Left lobe of liver (tissue), 2 donors: ENCODE measurements at regions not wholly inside any gene's neighbourhood (a gene's known extent, or its start where the extent isn't known, plus 50 kb on each side); places are given as distances from the start of the nearest gene placed in this dataset.

Experiments
- ATAC-seq: fragments of 200-7000 bp; cut with Tn5 transposase; one replicate; pipeline ENCODE4 v1.9.1; 2020; ENCODE audit warnings: mild to moderate bottlenecking, moderate library complexity
- DNase-seq: peaks from one replicate; pipeline ENCODE4 v3.0.0-alpha.2; 2020; ENCODE audit warnings: low spot score
- donor health status: DM: no; HTN: no; CAD: no; lungs with moderate emphysema.
- donor health status: DM: no; HTN: yes; CAD: no.

DNA sequence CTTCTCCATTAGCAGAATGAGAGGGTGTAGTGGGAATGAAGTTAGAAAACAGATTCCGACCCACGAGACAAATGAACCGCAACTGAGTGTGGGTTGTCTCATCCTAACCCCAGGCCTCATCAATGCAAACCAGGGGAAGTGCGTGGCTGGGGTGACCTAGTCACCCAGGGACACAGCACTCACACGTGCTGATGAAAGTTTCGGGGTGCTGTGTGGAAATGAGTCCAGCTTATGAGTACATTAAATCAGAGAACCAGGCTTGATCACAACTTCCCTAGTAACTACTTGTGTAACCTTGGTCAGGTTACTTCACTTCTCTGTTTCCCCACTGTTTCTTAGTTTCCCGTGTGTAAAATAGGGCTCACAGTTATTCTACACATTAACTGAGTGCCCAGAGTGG, 95.4 kb upstream of the CDKN3 start:
- DNase-seq (no peak), ATAC-seq (no peak)

DNA sequence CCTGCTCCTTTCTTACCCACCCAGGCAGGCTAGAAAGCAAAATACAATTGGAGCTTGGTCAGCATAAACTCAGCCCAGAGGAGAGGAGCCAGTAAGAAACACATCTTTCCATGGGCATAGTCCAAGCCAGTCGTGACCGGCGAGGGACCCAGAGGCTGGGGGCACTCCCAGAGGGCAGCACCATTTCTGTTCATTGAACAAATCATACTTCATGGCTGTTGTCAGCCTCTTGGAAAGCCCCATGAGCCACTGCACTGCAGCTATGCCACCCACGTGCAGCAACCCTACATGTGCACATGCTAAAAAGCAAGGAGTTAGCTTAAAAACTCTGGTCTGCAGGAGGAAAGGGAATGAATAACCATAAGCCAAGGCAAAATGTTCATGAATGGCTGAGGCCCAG, 90.0 kb upstream of the CDKN3 start:
- ATAC-seq, result no peak
- no peak for DNase-seq

DNA sequence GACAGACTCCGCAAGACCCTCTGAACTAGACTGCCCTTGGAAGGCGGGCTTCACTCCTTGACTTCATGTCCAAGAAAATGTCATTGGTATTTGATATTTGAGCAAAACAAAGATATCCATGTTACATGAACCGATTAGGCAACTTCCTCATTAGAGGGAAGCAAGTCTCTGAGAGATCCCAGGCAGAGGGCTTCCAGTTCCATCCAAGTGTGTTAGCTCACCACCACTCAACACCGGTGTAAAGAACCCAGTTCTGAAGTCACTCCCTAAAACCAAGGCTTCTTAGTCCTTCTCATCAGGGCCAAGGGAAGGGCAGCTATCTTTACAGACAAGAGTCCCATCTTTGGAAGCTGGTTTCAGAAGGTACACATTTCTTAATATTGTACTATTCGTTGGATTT, 87.2 kb upstream of the CDKN3 start:
- ATAC-seq (no peak), DNase-seq (no peak)

DNA sequence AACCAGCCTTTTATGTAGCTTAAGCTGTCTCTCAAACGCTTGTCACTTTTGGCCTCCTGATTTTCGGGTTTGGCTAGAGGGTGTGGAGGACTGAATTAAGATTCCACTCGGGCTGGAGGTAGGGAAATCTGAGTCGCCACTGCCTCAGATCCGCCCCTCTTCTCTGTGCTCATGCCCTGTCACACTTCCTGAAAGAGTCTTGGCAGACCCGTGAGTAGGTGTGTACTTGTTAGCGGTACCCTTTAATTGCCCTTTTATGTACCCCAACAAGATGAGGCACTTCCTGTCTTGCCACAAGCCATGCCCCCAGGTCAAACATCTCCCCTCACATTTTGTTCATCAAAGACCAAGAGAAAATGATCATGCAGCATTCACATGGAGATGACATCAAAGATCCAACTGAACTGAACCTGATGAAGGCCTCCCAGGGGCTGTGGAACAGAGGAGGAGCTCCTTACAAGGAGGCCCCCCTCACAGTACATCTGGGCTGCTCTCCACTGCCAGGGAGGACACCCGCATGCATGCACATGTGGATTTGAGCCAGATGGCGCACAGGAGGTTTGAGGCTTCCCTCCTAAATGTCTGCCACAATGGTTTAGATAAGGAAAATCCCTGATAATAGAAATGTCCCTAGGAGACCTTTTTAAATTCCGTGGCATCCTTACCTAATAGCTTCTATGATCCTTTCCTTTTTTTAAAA, 86.5 kb upstream of the CDKN3 start:
- DNase-seq (no peak), ATAC-seq (no peak)

DNA sequence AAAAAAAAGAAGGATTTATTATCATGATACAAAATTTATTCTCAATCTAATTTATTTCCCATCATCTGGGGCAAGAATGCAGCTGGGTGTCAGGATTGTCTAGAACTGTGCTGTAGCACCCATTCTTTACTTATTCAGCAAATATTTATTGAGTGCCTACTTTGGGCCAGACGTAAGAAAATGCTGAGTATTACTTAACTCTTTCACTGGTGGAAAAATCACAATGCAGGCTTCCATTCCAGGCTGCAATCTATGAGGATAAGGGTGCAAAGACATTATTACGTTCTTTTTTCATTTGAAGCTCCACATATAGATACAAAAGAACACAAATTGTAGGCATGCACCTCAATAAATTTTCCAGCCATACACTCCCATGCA, 86.0 kb upstream of the CDKN3 start:
- no peak for DNase-seq
- ATAC-seq, result no peak

DNA sequence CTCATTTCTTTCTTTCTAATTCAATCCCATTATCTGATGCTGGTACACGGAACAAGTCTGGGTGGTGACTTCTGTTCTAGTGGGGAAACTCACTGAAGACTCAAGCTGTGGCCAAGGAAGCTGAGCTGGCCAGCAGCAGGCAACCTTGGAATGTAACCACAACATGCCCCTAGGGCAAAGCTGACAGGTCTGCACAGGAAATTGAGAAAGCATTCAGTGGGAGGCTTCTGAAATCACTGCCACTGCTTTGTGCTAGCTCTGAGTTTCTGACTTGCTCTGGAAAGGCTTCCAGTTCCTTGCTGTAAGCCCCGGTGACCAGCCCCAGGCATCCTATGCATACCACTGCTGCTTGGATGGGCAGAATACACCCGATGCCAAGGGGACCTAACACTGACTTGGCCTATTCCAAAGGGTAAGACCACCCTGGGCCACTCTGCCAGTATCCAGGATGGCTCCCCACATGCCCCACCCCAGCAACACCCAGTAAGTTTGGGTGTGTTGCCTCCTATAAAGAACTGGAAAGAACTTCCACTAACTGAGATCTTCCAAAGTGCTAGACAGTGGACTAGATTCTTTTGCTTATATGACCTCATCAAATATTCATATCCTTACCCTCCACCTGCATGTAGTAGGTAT, 84.5 kb upstream of the CDKN3 start:
- DNase-seq (no peak), ATAC-seq (no peak)

DNA sequence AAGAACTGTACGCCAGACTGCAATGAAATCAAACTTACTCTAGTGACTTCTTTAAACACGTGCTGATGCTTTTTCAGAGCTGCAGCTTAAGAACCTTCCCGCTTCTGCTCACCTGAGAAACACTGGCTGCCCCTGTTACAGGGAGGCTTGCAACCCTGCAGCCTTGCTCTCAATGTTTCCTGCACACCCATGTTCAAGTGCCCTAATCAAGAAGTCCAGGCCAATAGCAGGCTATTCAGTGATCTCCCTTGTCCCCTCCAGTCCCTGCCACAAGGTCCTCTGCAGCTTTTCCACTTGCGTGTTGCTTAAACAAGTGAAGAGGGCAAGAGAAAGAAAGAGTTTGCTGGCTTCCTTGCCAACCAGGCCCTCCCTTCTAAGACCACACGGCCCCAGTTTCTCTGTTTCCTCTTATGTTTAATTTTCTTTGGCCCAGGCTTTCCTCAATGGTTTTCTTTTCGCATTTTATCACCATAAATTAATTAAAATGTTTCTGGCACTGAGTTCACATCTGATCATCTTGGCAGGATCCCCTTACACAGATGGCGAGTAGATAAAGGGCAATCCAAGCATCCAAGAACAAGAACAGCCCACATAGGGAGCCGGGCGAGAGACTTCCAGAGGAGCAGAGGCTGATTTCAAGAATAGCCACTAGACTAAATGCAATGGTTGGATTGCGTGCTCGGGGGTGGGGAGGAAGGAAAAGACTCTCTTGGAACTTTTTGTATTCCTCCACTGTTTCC, 82.3 kb upstream of the CDKN3 start:
- DNase-seq (no peak), ATAC-seq (no peak)

DNA sequence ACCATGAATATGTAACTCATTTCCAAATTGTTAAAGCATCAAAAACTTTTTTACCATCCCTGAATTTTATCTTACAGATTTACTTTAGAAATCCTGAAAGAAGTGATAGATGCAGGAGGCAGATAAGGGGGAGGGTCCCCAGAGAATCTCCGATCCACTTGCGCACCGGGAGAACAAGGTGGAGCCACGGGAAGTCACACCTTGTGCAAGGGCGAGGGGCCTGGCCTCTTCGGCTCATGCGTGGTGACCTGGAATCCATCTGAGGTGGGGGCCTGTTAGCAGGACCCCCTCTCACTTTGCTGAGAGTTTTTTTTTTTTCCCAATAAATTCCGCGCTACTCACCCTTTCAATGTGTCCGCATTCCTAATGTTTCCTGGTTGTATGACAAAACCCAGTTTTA, 80.2 kb upstream of the CDKN3 start:
- ATAC-seq (no peak), DNase-seq (no peak)

DNA sequence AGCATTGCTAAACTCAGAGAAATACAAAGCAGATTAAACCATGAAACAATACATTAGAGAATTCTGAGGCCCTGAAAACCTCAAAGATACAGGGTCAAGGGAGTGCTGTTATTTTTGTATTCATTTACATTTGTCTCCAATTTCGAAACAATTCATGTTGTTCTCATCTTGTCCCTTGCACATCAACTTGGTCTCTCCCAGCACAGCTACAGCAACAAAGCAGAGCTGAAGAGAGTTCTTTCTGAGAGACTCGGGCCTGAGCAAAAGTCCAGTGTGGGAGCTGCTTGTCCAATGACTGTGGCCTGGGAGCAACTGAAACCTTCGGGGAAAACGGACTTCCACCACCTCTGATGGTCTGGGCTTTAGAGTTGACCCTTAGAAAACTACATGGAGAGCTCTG, 79.4 kb upstream of the CDKN3 start:
- no peak for DNase-seq

DNA sequence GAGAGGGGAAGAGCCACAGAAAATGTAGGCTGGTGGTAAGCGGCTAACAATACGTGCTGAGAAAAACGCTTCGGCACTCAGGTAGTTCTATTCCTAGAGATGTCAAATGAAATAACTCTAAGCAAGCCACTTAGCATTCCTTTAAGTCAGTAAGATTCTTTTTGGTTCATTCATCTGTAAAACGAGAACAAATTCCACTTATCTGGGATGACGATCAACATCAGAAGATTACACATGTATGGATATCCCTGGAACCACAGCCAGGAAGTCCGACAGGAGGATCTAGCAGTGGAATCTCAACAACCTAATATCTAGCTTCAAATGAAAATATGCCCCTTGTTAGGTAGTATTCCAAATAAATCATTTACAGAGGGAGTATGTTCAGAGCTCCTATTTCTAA, 74.6 kb upstream of the CDKN3 start:
- ATAC-seq (no peak), DNase-seq (no peak)

More for the DNA sequence above, 79.4 kb upstream of the CDKN3 start:
- no peak for ATAC-seq

DNA sequence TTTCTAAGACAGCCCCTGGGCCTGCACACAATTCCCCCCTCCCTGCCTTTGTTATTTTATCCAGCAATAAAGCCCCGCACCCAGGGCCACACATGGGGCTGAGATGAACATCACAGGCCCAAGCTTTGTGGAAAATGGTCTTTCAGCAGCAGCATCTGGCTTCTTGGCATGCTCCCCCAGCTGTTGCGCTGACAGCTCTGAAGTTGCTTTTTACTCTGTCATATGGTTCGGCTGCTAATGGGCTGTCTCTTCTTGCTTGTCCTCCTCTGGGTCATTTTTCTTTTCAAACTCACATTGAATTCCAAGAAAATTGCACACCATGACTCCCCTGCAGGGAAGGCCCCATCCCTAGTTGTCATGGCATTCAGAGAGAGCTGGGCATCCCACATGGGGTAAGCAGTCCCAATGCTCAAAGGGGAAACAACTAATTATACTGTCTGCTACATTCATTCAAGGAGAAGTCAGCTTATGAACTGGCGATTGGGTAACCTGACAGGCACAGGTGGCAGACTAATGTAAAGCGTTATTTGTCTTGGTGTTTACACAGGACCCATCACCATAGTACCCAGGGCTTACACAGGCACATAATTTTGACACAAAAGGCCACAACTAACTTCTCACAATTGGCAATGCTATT, 74.0 kb upstream of the CDKN3 start:
- DNase-seq (no peak), ATAC-seq (no peak)

DNA sequence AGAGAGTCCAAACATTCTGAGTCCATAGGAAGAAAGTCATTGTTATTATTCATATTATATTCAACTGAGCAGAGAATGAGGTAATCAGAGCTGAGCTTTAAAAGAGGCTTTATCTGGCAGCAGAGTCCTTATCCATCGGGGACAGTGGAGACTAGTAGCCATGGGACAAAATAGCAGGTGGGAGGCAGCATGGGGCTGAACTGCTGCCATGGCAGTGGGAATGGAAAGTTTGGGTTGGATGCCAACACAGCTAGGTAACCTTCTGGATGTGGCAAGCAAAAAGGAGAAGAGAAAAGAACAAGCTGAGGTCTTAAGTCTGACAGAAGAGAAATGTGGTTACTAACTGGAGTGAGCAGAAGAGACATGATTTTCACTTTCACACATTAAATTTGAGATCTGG, 71.0 kb upstream of the CDKN3 start:
- DNase-seq, result no peak
- ATAC-seq, result no peak

DNA sequence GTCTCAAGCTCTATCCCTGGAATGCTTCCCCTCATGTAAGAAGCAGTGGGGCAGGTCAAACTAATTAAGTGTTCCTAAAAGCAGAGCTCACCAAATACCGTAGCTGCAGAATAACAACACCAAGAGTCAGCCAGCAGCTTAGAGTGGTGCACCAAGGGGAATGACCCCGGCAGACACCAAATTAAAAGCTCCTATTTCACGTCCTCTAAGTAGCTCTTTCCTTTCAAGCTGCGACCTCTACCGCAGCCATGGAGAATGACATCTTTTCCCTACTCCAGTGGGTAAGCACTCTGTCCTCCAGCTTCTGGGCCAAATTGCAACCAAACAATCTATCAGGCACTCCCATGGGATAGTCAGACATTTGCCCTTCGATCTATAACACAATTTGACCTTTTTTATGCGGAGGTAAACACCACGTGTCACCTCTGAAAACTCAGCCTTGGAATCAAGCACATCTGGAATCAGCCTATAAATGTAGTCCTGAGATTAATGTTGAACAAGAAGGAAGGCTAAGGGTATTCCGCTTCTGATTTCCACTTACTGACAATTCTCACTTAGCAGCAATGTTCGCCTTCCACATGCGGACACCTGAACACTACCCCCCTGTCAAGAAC, 67.6 kb upstream of the CDKN3 start:
- DNase-seq (peak; percentile 50), ATAC-seq (peak; percentile 97)

DNA sequence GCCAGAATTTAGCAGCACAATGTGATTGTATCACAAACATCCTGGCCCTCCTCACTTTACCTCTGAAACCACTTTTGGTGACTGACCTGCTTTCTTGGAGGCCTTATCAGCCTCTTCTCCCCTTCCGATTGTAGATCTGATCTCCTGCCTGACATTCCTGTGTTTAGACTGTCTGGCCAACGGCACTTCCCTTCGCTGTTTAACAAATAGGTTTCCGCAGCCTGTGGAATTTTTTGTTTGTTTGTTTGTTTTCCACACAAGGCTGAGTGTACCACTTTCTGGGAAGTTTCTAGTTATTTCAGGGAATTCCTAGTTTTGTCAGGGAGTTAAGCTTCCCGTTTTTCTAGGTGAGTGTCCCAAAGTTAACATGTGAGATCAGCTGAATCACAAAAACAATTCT, 65.9 kb upstream of the CDKN3 start:
- DNase-seq, result no peak
- ATAC-seq, result no peak

DNA sequence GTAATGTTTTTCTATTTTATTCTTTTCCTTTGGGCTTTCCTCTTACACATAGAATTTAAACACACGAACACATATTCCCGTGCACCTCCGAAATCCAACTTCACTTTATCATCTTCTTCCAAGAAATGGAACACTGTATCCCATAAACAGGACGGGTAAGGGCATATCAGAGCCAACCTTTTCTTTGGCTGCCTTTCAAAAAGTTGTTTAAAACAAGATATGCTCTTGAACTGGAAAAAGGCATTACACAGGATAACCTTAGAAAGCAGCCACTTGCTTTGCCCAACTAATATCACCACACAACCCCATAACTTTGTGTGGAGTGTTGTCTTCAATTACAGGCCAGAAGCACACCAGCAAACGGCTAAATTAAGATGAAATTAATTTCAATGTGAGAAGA, 65.3 kb upstream of the CDKN3 start:
- ATAC-seq, result no peak
- no peak for DNase-seq

DNA sequence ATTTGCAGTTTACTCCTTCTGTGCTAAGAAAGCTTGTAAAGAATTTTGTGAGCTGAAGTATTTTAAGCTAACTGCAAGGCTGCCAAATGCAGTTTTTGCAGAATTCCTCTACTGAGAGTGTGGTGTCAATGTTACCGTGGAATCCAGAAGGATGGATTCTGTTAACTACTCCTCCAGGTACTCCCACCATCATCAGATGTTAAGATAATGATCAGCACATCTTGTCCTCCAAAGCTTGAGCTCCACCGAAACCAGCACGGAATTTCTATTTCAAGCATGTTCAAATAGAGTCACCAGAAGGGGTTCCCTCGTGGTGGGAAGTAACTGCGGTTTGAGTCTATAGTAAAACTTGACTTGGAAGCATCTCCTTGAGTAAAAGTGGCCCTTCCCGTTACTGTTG, 64.3 kb upstream of the CDKN3 start:
- DNase-seq (no peak), ATAC-seq (no peak)

DNA sequence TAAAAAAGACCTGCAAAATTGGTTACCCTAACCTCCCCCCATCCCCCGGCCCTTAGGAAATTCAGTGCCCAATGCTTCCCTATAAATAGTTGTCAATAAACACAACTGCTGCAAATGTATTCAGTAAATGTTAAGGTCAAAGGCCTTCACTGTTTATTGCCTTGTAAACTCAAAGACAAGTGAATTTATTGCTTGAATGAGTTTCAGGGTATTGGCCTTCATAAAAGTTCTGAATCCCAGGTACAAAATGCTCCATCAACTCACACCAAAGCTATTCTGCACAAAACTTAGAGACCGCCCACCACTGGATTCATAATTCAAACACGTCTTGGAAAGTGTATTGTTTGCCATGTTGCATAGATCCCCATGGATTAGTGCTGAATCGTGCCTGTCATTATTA, 63.3 kb upstream of the CDKN3 start:
- DNase-seq (no peak), ATAC-seq (no peak)

DNA sequence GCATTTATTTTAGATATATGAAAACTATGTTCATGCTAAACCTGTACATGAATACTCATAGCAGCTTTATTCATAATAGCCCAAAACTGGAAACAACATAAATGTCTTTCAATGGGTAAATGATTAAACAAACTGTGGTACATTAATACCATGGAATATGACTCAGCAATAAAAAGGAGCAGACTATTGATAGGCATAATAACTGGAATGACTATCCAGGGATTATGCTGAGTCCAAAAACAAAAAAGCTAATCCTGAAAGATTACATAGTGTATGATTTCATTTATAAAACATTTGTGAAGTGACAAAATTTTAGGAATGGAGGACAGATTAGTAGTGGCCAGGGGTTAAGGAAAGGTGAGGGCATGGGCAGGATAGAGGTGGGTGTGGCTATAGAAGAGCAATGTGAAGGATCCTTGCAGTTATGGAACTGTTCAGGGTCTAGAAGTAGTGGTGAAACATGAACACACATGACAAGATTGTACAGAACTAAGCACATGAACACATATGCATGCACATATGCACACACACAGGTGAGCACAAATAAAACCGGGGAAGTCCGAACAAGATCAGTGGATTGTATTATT, 61.1 kb upstream of the CDKN3 start:
- no peak for DNase-seq
- no peak for ATAC-seq

DNA sequence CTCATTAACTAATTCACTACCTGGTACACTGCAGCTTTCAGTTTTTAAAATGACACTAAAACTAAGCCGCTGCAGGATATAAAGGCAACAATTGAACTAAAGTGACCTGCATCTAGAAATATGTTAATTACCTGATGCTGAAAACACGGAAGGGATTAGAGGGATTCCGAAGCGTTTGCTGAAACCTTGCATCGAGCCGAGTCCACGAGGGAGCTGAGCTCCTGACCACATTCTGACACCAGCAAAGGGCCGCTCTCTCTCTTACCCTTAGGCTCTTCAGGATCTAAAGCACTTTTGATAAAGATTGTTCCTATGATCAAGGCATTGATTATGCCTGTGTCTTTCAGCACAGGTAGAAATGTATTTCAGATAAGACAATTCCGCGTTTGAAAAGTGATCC, 59.5 kb upstream of the CDKN3 start:
- ATAC-seq, result no peak

DNA sequence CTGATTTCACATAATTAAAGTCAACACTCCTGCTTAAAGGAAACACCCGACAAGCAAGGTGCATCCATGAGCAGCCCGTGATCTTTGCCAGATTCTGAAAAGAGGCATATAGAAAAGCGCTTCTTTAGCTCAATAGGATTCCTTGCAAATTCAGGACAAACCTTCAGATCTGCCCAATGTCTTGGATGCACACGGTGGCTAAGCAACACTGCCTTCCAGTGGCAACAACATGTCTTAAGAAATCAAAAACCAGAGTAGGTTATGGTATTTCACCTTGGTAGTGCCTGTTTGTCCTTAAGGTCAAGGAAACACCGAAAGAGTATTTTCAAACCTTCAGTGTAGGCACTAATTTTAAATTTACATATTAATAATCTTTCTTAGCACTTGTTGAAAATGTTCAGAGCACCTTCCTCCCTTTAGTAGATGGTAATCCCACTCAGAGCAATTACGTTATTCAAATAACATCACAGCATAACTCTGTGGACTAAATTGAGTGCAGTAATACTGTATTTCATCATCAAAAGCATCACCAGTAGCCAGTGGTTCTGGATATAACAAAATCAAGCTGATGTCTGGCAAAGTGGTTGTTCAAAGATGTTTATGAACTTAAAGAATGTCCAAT, 58.0 kb upstream of the CDKN3 start:
- DNase-seq, result no peak

More for the DNA sequence above, 59.5 kb upstream of the CDKN3 start:
- no peak for DNase-seq

DNA sequence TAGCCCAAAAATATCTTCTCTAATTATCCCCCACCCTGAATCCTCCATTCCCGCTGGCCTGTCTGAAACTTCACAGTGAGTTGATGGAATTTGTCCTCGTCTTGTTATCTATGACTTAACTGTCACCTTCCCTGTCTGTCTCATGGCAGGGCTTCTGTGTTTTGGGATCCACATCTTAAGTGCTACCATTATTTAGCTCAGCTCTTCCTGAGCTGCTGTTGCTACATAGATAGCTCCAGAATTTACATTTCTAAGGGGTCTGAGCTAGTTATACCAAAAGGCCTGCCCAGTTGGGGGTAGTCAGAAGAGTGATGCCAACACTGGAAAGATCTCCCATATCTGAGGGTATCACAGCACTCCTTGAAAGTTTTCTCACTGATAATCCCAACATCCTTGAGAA, 57.0 kb upstream of the CDKN3 start:
- ATAC-seq, result no peak
- DNase-seq, result no peak

More for the DNA sequence above, 58.0 kb upstream of the CDKN3 start:
- no peak for ATAC-seq
